Activated CD8-positive, alpha-beta T cell treated with anti-CD3 and anti-CD28 coated beads, Interleukin-2, amount 10 ng/mL, durations not matched to agents 7 days and 5 days (primary cell): ENCODE measurements at regions not wholly inside any gene's neighbourhood (a gene's known extent, or its start where the extent isn't known, plus 50 kb on each side); places are given as distances from the start of the nearest gene placed in this dataset.
"Not testable (repeated sequence)": the region's sequence is repeated elsewhere in the genome, so short reads cannot be mapped to it uniquely, and the experiment has no call there.

Experiments used
- ATAC-seq: fragments of 150-1000 bp; cut with Tn5 transposase; one replicate; pipeline ENCODE4 v1.10.0; 2021; ENCODE audit warnings: moderate library complexity
- CTCF ChIA-PET: fragments of 350-600 bp; sonication (Branson Sonifier 250); formaldehyde crosslinking; loops from one replicate; lab custom pipeline; 2021; ENCODE audit warnings: antibody characterized with exemption; lab: Charles Lee
- POLR2A ChIA-PET: fragments of 350-600 bp; sonication (Branson Sonifier 250); formaldehyde crosslinking; loops from one replicate; lab custom pipeline; 2021; ENCODE audit warnings: antibody characterized with exemption; lab: Charles Lee
- DNase-seq: peaks from one replicate; pipeline ENCODE4 v3.0.0-alpha.2; 2020
- H3K27ac Mint-ChIP-seq: one replicate; pipeline ENCODE4 v1.8.0; 2021; ENCODE audit warnings: mild to moderate bottlenecking, mixed read lengths
- H3K27me3 Mint-ChIP-seq: one replicate; pipeline ENCODE4 v1.8.0; 2021; ENCODE audit warnings: low read depth, mixed read lengths
- H3K36me3 Mint-ChIP-seq: one replicate; pipeline ENCODE4 v1.8.0; 2021; ENCODE audit warnings: low read depth, mixed read lengths
- H3K4me1 Mint-ChIP-seq: one replicate; pipeline ENCODE4 v1.8.0; 2021; ENCODE audit warnings: low read depth, mixed read lengths
- H3K4me3 Mint-ChIP-seq: one replicate; pipeline ENCODE4 v1.8.0; 2021; ENCODE audit warnings: mild to moderate bottlenecking, mixed read lengths
- H3K9me3 Mint-ChIP-seq: one replicate; pipeline ENCODE4 v1.8.0; 2022; ENCODE audit warnings: mixed read lengths; ENCODE audit not compliant: insufficient read depth

DNA sequence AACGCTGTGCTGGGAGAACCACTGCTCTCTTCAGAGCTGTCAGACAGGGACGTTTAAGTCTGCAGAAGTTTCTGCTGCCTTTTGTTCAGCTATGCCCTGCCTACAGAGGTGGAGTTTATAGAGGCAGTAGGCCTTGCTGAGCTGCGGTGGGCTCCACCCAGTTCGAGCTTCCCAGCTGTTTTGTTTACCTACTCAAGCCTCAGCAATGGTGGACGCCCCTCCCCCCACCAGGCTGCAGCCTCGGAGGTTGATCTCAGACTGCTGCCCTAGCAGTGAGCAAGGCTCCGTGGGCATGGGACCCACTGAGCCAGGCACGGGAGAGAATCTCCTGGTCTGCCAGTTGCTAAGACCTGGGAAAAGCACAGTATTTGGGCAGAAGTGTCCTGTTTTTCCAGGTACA lies 206.4 kb downstream of the EVX1 start:
- H3K4me3 Mint-ChIP-seq, H3K27me3 Mint-ChIP-seq, CTCF ChIA-PET, H3K27ac Mint-ChIP-seq, ATAC-seq, H3K36me3 Mint-ChIP-seq, H3K4me1 Mint-ChIP-seq, POLR2A ChIA-PET, DNase-seq, H3K9me3 Mint-ChIP-seq: not testable (repeated sequence)

DNA sequence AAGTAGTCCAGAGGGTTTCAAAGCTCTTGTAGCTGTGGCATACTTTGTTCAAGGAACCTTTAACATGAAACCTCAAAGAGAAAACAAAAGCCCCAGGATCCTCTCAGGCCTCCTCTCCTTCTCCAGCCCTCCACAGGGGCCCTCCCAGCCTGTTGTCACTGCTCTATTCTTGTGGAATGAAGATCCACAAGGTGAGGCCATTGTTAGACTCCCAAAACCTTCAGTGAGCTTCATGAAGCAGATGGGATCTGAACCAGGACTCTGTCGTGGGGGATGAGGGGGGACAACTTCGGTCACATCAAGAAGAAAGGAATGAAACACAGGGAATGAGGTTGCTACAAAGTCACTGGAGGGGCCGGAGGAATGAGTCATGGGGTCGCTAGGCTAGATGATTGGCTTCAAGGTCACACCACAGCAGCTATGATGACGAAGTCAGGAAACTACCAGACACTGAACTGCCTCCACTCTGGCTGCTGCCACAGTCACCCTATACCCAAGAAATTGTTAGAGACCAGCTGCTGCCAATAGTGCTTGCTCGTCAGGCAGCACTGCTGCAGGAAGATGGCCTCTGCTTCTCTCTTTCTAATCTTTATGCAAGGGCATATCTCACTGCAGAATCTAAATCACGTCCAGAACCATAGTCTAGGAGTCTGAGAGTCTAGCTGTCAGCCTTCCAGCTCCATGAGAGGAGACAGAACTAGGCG lies 208.8 kb downstream of the HIBADH start:
- ATAC-seq = no peak
- no peaks in the 10 kb centered on the region for H3K4me1 Mint-ChIP-seq
- no peak overlapping the region for H3K27ac Mint-ChIP-seq
- H3K4me3 Mint-ChIP-seq = no peak overlapping the region
- ChIA-PET CTCF (interaction anchor here (0.6 kb wide), 1 partner anchor 1282 kb away, joined by 3 read pairs; no protein-coding TSS in a partner anchor), POLR2A (no interaction called here)
- DNase-seq = no peak
- no peaks in the 10 kb centered on the region for H3K27me3 Mint-ChIP-seq
- no peaks in the 10 kb centered on the region for H3K9me3 Mint-ChIP-seq
- no peaks in the 10 kb centered on the region for H3K36me3 Mint-ChIP-seq

DNA sequence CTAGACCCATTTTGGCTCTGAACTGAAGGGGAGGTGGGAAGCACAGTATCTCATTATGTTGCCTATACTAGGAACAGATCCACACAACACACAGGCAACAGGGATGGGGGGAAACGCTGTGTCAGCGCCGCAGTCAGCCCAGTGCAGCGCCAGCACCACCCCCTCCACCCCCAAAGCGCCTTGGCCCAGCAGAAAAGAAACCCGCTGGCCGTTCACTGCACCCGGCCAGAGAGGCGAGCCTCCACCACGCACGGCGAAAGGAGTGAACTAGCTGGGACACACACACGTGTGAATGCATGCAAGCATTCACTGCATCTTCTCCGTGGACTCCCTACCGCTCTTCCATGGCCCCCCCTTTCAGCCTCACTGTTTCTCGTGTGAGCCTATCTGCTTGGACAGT lies 205.6 kb downstream of the HIBADH start:
- ATAC-seq, POLR2A ChIA-PET, H3K4me1 Mint-ChIP-seq: not testable (repeated sequence)

GRCh38 chr7:27457603-27458565 lies 204.8 kb downstream of the HIBADH start:
- H3K27ac Mint-ChIP-seq, H3K36me3 Mint-ChIP-seq, H3K4me3 Mint-ChIP-seq, H3K27me3 Mint-ChIP-seq, H3K9me3 Mint-ChIP-seq, H3K4me1 Mint-ChIP-seq, POLR2A ChIA-PET, DNase-seq, CTCF ChIA-PET: not testable (repeated sequence)
- peak; percentile 71 for ATAC-seq

More for the DNA sequence above, 205.6 kb downstream of the HIBADH start:
- H3K27ac Mint-ChIP-seq, CTCF ChIA-PET, H3K4me3 Mint-ChIP-seq, H3K36me3 Mint-ChIP-seq, H3K27me3 Mint-ChIP-seq, DNase-seq, H3K9me3 Mint-ChIP-seq: not testable (repeated sequence)

- Mint-ChIP-seq H3K4me3 (no peak overlapping the region), H3K4me1 (no peaks in the 10 kb centered on the region), H3K9me3 (no peaks in the 10 kb centered on the region), H3K36me3 (no peaks in the 10 kb centered on the region), H3K27me3 (peaks cover 4% of the 10 kb centered on the region), H3K27ac (no peak overlapping the region)
- CTCF ChIA-PET = no interaction called here
- ATAC-seq = no peak
- POLR2A ChIA-PET = no interaction called here
- no peak for DNase-seq
These were observed 203.5 kb downstream of the HIBADH start for GRCh38 chr7:27459021-27459730.

- Mint-ChIP-seq H3K36me3 (no peaks in the 10 kb centered on the region), H3K27me3 (peaks cover 4% of the 10 kb centered on the region), H3K4me1 (no peaks in the 10 kb centered on the region), H3K27ac (no peak overlapping the region), H3K4me3 (no peak overlapping the region), H3K9me3 (no peaks in the 10 kb centered on the region)
- CTCF ChIA-PET = no interaction called here
- POLR2A ChIA-PET = no interaction called here
- ATAC-seq (no peak), DNase-seq (no peak)
These were observed 203.0 kb downstream of the HIBADH start for GRCh38 chr7:27459731-27460053.

DNA sequence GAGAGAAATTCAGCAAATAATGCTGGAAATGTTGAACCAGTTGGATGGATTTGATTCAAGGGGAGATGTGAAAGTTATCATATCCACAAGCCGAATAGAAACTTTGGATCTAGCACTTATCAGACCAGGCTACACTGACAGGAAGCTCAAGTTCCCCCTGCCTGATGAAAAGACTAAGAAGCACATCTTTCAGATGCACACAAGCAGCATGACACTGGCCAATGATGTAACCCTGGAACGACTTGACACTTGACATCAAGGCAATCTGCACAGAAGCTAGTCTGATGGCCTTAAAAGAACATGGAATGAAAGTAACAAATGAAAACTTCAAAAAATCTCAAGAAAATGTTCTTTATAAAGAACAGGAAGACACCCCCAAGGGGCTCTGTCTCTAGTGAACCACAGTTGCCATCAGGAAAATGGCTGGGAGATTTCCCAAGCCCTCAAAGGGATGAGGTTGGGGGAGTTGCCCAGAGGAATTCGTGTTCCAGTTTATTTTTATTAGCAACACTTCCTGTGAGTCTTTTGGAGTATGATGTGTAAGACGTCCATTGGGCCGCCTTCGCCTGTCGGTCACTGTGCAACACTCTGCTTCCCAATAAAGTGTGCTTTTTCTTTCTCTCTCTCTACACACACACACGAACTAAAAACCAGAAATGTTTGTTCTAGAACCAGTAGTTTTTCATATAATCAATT lies 200.0 kb downstream of the HIBADH start:
- Mint-ChIP-seq H3K4me1 (no peaks in the 10 kb centered on the region), H3K27ac (no peak overlapping the region), H3K27me3 (peaks cover 8% of the 10 kb centered on the region), H3K4me3 (no peak overlapping the region), H3K9me3 (no peaks in the 10 kb centered on the region), H3K36me3 (no peaks in the 10 kb centered on the region)
- DNase-seq (no peak), ATAC-seq (no peak)
- POLR2A ChIA-PET = no interaction called here
- CTCF ChIA-PET = no interaction called here

DNA sequence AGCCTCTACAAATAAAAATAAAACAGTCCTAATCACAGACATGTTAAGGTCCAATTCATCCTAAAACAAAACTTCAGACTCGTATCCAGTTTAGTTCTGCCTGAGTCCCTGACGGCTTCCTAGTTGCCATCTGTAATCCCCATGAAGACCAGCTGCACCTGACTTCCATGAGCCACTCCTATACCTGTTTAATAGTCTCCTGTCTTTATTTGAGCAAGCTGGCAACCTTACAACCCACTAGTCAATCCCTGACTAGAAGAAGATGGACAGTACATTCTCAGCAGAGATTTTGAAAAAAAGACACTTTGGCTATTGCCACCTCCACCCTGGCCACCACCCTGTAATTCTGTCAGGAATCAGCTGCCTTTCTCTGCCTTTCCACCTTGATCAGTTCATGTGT lies 197.7 kb downstream of the HIBADH start:
- no peaks in the 10 kb centered on the region for H3K4me1 Mint-ChIP-seq

DNA sequence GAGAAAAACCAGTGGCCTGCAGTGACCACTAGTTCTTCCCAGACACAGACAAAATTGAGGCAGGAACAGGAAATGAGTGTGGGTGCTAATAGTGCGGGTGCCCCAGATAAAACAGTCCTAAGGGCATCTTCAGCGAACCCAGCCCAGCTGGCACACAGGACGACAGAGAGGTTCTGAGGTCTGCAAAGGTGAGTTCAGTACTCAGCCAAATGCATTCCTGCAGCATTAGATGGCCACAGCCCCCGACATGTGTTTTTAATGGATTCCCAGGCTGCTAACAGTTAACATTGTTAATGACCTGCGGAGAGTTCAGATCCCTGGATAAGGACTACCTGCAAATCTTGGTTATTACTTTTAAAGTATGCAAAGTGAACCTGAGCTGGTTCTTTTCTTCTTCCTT lies 196.0 kb downstream of the HIBADH start:
- H3K27me3 Mint-ChIP-seq = peaks cover 4% of the 10 kb centered on the region
- CTCF ChIA-PET = no interaction called here
- H3K4me1 Mint-ChIP-seq = no peaks in the 10 kb centered on the region
- POLR2A ChIA-PET = no interaction called here
- H3K36me3 Mint-ChIP-seq = no peaks in the 10 kb centered on the region
- no peaks in the 10 kb centered on the region for H3K9me3 Mint-ChIP-seq
- DNase-seq (no peak), ATAC-seq (no peak)
- H3K4me3 Mint-ChIP-seq = no peak overlapping the region
- no peak overlapping the region for H3K27ac Mint-ChIP-seq

More for the DNA sequence above, 197.7 kb downstream of the HIBADH start:
- Mint-ChIP-seq H3K27me3 (peaks cover 4% of the 10 kb centered on the region), H3K4me3 (no peak overlapping the region), H3K36me3 (no peaks in the 10 kb centered on the region), H3K27ac (no peak overlapping the region), H3K9me3 (no peaks in the 10 kb centered on the region)
- no peak for ATAC-seq
- POLR2A ChIA-PET = no interaction called here
- CTCF ChIA-PET = no interaction called here
- DNase-seq = no peak

GRCh38 chr7:27472043-27472442 lies 190.6 kb downstream of the HIBADH start:
- ChIA-PET CTCF (no interaction called here), POLR2A (interaction anchor here (0.5 kb wide), 1 partner anchor 352 kb away, joined by 3 read pairs; no protein-coding TSS in a partner anchor)
- ATAC-seq = no peak
- Mint-ChIP-seq H3K4me1 (no peaks in the 10 kb centered on the region), H3K4me3 (no peak overlapping the region), H3K36me3 (no peaks in the 10 kb centered on the region), H3K27ac (no peak overlapping the region), H3K27me3 (peaks cover 2% of the 10 kb centered on the region), H3K9me3 (no peaks in the 10 kb centered on the region)
- DNase-seq = no peak
